NCI-H1436 (cell line): ENCODE measurements at regions not wholly inside any gene's neighbourhood (a gene's known extent, or its start where the extent isn't known, plus 50 kb on each side); places are given as distances from the start of the nearest gene placed in this dataset.
"Not testable (repeated sequence)": the region's sequence is repeated elsewhere in the genome, so short reads cannot be mapped to it uniquely, and the experiment has no call there.

Experiments
- DNase-seq: peaks from one replicate; lab custom pipeline; 2025; lab: John Stamatoyannopoulos, UW

DNA sequence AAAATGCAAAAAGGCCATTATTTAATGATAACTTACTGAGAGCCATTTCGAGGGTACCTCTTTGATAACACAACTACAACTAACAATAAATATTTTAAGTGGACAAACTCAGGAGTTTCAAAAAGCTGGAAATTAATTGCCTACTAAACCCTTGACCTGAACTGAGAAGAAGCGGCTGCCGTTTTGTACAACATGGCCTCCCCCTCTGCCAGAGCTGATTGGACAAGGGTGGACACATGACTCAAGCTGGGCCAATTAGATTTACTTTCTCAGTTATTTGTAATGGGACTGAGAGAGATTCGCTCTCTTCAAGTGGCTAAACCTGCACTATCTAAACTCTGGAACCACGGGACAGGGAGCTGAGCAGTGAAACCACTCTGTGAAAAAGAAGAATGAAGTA is 135.9 kb upstream of the SERPINE2 start:
- DNase-seq: no peak

DNA sequence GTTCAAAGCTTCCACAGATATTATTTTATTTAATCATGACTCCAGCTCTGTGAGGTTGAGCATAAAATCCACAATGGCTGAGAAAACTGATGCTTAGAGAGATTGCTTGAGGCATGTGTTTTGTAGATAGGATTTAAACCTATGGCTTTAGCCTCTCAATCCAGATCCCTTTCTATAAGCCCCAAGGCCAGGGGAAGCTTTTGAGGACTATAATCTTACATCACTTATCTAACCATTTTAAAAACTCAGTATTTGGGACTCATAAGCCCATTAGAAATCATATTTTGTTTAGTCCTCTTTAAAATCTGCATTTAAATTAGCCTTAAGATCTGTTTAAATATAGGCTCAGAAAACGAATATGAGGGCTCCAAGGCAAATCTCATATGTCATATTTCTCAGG is 135.4 kb upstream of the SERPINE2 start:
- DNase-seq: no peak

DNA sequence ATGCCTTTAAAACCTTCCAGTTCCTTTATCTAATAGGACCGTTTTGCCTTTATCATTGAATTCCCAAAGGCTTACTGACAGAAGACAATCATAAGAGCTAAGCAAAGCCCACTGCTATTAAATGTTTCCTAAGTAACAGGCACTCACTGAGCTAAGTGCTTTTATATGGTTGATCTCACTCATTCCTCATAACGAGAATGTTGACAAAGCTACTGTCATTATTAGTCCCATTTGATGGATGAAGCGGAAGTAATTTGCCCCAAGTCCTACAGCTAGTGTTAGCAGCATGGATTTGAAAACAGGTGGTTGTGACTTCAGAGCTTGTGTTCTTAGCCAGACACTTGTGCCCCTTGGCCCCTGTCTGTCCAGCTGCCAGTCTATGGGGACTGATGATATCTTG is 134.8 kb upstream of the SERPINE2 start:
- peak; percentile 98 for DNase-seq

DNA sequence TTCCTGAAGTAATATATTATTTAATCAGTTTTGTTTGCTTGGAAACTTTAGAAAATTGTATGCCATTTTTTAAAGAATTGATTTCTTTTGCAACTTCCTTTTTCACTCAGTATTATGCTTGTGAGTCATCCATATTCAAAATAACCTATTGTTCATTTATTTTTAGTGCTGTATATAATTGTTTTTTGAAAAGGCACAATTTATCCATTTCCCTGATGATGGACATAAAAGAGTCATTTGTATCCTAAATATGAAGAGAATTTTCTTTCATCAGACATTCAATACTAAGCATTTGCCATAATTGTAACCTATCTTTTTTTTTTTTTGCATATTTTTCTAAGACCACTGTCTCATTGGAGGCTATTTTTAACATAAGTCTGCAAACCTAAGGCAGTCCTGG is 134.1 kb upstream of the SERPINE2 start:
- DNase-seq: no peak

DNA sequence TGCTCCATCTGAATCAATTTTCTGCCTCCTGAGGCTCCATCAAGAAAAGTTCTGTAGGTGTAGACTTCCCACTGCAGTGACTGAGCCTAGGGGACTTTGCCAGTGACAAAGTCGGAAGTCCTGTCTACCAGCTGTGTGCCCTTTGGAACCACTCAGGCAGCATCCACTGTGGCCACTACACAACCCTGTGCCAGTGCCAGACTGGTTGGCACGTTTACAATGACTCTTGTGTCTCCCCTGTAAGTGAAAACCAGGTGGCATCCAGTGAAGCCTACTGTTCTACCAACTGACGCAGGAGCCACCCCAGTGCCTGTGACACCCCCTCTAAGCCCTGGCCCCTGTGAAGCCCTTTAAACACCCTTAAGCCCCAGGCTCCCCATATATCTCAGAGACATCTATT is 132.1 kb upstream of the SERPINE2 start:
- no peak for DNase-seq

DNA sequence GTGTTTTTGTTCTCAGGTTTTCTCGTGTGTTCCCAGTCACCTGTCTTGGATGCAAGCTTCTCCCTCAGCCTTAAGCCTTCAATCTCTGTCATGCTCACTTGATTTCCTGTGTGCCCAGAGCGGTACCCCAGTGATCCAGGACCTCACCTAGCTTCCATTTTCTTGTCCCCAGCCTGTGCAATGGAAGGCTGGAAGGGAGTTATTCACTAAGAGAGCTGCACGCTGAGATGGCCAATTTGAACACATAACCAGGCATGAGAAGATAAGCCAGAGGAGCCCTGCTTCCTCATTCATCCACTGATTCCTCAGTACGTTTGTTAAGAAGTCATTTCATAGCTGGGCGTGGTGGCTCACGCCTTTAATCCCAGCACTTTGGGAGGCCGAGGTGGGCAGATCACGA is 130.8 kb upstream of the SERPINE2 start:
- DNase-seq: no peak

DNA sequence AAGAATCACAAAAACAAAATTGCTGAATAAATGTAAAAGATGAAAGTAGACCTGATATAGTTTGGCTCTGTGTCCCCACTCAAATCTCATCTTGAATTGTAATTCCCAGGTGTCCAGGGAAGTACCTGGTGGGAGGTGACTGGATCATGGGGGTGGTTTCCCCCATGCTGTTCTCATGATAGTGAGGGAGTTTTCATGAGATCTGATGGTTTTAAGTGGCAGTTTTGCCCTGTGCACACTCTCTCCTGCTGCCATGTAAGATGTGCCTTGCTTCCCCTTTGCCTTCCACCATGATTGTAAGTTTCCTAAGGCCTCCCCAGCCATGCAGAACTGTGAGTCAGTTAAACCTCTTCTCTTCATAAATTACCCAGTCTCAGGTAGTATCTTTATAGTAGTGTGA is 128.7 kb upstream of the SERPINE2 start:
- not testable (repeated sequence) for DNase-seq

DNA sequence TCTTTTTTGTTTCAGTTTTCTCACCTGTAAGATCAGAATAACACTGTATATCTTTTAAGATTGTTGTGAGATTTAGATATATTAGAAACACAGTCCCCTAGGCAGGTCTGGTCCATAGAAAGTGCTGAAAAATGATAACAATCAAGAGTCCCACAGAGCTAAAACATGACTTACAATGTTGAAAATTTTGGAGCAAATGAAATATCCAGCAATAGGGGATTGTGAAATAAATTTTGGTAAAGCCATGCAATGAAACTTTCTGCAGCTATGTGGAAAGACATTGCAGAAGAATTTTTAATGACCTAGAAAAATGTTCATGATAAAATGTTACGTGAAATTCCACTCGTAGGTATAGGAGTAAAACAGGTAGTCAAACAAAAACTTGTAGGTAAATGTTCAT is 127.6 kb upstream of the SERPINE2 start:
- no peak for DNase-seq

DNA sequence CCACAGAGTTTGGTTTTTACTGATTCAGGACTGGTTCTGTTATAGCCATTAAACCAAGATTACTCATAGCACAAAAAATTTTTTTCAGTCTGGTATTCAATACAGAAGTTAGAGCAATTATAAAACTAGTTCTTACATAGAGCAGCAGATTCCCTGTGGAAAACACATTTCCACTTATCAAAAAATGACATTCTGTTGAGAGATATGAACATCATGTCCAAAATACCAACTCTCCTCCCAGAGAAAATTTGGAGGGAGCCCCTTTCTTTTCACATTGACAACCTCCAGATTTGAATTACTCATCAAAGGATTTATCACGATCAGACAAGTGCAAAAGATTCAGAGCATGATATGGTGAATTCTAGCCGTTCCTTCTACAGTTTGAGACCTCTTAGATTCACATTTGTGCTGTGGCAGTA is 126.8 kb upstream of the SERPINE2 start:
- no peak for DNase-seq

DNA sequence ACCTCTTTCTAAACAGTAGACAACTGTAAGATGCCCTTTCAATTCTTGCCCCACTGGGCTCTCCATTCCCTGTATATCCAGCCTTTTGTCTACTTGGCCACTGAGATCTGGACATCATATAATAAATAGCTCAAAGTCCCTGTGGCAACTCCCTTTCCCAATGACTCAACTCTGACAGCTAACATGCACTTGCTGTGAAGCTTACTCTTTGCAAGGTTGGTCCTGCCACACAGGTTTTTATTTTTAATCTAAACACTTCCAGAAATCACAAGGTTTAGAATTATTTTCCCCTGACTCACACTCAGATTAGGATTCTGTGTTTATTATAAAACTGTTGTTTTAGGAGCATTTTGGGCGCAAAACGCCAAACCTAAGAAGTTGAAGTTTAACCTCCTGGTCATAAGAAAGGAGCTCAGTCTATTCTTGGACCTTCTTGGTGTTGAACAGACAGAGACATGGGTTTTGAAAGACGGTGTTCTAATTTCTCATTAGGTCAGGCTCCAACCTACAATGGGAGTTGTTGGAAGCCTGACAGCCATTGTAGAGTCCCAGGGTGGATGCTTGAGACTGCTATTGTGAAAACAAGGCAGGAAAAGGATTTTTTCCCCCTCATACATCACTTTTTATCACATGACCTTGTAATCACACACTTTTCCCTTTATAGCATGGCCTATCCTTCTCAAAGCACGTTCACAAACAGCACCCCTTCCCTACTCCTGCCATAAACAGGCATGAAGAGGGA is 124.7 kb upstream of the SERPINE2 start:
- no peak for DNase-seq

DNA sequence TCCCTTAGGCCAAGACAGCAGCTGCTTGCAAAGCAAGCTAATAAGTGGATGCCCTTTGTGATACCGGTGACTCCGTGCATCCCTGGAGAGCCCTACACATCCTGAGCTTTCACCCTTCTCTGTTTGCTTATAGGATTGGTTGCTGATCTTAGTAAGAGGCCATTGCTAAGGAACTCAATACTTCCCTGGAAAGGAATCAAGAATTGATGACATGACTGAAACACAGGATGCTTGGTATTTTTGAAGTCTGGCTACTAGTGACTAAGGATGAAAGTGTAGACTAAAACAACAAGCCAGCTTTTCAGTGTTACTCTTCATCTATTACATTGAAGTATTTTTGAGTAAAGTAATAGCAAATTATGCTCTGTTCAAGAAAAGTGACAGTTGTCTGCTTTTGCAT is 123.0 kb upstream of the SERPINE2 start:
- DNase-seq: peak; percentile 28

DNA sequence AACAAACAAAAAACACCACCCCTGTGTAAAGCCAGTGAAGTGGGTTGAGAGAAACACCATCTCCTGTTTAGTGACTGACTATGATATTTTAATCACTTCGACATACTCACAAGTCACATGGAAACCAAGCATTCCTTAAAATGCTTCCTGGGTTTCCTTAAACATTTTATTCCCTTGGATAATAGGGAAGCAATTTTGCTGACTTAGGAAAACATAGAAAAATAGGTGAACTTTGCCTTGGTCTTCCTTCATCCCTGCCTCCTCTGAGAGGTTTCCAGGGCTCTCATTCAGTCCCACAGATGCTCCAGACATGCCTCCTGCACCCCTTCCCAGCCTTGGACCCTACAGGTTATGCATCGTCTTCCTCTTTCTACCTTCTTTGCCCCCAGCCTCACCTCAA is 122.6 kb upstream of the SERPINE2 start:
- no peak for DNase-seq

DNA sequence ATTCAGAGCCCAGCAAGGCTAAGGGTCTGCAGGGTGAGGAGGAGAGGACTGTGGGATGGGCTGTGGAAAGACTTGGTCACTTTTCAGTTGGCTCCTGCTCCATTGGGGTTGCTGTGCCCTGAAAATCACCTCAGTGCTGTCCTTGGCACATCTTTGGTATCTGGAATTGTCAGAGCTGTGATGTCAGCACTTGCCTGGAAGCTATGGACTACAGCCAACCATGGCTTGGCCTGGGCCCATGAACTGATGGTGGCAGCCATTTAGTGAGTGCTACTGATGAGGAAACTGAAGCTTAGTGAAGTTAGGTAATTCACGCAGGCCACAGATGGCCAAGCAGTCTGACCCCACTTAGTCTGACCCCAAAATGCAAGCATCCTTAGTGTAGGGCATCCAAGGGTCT is 121.8 kb upstream of the SERPINE2 start:
- no peak for DNase-seq

DNA sequence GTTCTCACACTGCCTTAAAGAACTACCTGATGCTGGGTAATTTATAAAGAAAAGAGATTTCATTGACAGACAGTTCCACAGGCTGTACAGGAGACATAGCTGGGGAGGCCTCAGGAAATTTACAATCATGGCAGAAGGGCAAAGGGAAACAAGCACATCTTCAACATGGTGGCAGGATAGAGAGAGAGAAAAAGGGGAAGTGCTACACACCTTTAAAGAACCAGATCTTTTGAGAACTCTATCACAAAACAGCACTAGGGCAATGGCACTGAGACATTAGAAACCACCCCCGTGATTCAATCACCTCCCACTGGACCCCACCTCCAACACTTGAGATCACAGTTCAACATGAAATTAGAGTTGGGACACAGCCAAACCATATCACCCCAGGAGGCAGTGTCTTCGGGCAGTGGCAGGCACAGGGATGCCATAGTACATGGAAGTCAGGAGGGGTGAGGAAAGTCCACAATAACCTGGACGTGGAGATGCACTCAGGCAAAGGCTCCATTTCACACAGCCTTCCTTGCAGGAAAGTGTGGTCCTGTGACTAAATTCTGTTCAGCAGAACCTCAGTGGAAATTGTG is 120.4 kb upstream of the SERPINE2 start:
- no peak for DNase-seq

DNA sequence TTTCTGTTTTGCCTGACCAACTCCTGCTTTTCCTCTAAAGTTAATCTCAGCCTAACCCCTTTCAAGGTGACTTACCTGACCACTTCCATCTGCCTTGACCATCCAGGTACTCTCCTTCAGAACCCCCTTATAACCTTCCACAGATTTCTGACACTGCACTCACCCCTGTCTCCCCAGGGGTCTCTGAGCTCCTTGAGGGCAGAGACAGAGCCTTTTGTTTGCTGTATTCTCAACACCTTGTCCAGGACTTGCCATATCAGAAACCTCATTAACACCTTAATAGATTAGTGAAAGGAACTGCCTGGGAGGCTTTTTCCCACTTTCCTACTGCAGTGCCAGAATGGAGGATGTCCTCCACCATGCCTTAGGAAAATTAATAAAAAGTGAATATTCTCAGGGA is 119.7 kb upstream of the SERPINE2 start:
- no peak for DNase-seq

DNA sequence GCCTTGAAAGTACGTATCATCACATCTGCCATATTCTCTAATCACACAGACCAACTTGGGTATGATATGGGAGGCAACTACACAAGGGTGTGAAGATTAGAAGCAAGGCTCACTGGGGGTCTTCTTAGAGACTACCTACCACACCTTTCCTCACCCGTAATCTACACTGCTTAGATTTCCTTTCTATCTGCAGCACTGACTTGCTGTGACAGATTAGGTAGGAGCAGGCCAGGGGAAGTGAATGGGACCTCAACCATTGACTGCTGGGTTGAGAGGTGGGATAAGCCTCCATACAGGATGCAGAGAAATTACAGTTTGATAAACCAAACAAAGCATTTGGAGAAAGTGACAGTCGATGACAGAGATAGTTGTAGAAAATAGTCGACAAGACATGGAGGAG is 119.0 kb upstream of the SERPINE2 start:
- no peak for DNase-seq

DNA sequence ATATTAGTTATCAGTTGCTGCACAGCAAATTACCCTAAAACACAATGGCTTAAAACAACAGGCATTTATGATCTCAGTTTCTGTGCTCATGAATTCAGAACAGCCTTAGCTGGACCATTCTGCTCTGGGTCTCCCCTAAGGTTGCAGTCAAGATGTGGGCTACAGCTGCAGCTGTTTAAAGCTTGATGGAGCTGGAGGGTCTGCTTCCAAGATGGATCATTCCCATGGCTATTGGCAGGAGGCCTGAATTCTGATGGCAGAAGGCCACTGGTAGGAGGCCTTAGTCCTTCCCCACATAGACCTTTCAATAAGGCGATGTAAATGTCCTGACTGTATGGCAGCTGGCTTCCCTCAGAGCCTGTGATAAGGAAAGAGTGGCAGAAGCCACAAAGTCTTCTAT is 118.6 kb upstream of the SERPINE2 start:
- DNase-seq: no peak

DNA sequence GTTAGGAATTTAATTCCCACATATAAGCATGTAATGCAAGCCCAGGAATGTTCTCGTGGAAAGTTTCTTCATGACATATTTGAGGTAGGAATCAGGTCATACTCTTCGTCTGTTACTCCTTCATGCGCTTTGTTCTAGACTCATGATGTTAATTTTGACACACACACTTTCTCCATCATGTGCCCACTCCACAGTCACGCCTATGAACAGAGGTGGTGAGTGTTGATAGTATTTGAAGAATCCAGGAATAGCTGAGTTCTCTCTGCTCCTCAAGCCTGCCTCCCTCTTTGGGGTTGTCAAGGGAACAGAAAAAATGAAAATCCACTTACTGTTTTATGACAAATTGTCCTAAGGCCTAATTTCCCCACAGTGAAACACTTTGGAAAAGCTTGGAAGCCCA is 117.3 kb upstream of the SERPINE2 start:
- DNase-seq: no peak

DNA sequence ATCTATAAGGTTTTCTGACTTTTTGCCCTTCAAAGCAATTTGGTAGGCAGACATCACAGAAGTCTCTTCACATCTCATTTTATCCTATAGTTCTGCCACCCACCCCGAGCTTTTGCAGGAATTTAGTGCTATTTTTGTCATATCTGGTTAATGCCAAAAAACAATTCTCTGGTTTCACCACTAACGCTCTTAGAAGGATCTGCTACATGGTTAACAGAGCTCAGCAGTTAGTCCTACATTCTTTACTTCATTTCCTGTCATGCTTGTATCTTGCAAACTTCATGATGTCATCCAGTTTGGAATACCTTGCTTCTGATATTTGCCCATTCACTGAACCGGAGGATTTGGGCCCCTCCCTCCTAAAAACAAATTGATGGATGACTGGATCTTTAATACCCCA is 116.8 kb upstream of the SERPINE2 start:
- no peak for DNase-seq

DNA sequence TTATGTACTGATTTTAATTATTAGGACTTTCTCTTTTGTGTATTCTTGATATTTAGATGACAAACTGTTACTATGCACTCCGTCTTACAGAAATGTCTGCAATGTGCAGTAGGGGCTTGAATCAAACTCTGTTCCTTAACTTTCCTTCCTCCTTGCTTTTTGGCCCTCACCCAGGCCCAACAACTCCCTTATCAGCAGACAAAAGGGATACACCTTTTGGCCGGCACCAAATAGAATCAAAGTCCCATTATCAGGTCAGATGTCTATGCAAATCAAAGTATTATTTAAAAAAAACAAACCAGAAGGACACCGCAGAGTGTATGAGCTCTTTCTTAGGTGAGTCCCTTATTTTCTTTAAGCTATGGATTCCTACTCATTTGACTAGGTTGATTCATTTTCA is 116.3 kb upstream of the SERPINE2 start:
- DNase-seq: no peak

DNA sequence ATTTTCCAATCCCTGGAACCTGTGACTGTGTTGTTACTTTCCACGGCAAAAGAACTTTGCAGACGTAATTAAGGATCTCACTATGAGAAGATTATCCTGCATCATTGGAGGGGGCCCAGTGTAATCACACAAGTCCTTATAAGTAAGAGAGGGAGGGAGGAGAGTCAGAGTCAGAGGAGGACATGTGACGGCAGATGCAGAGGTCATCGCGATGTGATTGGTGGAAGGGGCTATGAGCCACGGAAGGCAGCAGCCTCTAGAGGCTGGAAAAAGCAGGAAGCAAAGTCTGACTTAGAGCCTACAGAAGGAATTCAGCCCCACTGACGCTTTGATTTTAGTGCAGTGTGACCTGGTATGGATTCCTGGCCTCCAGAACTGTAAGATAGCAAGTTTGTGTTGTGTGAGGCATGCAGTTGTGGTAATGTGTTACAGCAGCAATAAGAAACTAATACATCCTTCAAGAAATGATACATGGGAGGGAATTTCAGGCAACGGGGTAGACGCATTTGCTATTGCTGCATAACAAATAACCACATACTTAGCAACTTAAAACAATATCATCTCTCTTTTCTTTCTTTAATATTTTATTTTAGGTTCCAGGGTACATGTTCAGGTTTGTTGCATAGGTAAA is 112.7 kb upstream of the SERPINE2 start:
- DNase-seq: no peak

DNA sequence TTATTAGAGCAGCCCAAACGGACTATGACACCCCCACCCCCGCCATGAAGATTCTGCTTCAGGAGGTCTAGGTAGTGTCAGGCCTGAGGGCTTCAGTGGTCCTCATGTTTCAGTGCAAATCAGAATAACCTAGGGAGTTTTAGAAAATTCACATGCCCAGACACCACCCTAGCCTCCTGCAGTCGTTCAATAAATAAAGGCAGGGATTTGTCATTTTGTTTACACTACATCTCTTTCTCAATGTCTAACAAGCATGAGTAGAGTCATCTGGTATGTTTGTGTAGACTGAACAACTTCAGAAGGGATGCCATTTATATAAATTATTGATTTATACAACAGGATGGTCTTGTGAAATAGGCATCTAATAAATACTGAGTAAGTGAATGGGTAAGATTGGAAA is 112.1 kb upstream of the SERPINE2 start:
- DNase-seq: no peak

DNA sequence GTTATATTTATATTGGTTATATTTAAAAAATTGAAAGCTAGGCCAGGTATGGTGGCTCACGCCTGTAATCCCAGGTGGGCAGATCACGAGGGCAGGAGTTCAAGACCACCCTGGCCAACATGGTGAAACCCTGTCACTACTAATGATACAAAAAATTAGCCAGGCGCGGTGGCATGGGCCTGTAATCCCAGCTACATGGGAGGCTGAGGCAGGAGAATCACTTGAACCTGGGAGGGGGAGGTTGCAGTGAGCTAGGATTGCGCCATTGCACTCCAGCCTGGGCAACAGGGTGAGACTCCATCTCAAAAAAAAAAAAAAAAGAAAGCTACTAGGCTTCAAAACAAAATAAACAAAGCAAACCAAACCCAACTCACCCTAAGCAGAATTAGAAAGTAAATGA is 109.0 kb upstream of the SERPINE2 start:
- DNase-seq: not testable (repeated sequence)

DNA sequence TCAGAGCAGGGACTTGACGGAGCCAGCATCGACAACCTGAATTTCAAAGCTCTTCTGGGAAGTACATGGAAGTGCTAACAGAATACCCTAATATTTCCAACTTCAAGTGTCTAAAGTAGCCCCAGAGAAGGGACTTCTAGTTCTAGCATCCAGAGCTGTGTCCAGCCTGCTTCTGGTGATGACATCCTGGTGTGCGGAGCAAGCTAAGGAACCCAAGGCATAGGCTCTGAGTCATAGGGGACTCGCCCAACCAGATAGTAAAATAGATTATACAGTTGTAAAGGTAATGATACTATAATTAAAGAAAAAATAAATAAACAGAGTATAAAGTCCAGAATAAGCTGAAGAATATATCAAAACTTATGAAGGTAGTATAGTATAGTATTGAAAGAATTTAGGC is 108.1 kb upstream of the SERPINE2 start:
- no peak for DNase-seq
